ENCODE measurements at regions not wholly inside any gene's neighbourhood (a gene's known extent, or its start where the extent isn't known, plus 50 kb on each side); places are given as distances from the start of the nearest gene placed in this dataset.

- TF ChIP-seq CTCF (conservative IDR thresholded peaks at IDR 0.05 in 1 of 2, IDR thresholded peaks at IDR 0.05 in 1 of 2; ENCODE audit: low read depth in 1 of 2, low read length in 2 of 2) (no peak), EZH2 (IDR thresholded peaks at IDR 0.05; ENCODE audit: low read length, missing control alignments) (no peak)
Measured at GRCh38 chr10:29032169-29032568, 256.7 kb upstream of the LYZL1 start.

Measured in fibroblast of lung (primary cell).